A172 (cell line): ENCODE measurements at regions not wholly inside any gene's neighbourhood (a gene's known extent, or its start where the extent isn't known, plus 50 kb on each side); places are given as distances from the start of the nearest gene placed in this dataset.

ENCODE experiments used
- DNase-seq: peaks from one replicate; pipeline ENCODE4 v3.0.0-alpha.2; 2015; ENCODE audit warnings: low spot score

- no peak for DNase-seq
Observed at GRCh38 chr20:54272901-54273488, 65.1 kb downstream of the PFDN4 start.

- DNase-seq, result no peak
Observed at GRCh38 chr20:54275359-54276111, 67.6 kb downstream of the PFDN4 start.

- no peak for DNase-seq
Observed at GRCh38 chr20:54276577-54277169, 68.8 kb downstream of the PFDN4 start.

- no peak for DNase-seq
Observed at GRCh38 chr20:54278262-54278661, 70.4 kb downstream of the PFDN4 start.

GRCh38 chr20:54282625-54283024 lies 74.7 kb downstream of the PFDN4 start:
- no peak for DNase-seq

DNA sequence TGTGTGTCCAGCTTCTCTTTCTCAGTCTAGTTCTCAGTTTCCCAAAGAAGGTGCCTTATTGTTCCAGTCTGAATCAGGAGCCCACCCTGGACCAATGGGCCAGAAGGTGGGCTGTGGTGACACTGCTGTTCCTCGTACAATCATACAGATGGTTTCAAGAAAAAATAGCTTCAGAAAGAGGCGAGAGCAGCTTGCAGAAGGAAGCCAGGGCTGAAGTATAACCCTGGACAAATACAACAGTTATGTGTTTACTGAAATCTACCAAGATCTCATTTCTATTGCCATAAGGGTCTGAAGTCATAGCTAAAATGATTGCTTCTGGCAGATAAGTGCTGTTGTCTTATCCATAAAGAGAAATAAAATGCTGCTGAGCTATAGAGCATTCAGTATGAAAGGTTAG lies 75.4 kb downstream of the PFDN4 start:
- DNase-seq, result no peak

DNA sequence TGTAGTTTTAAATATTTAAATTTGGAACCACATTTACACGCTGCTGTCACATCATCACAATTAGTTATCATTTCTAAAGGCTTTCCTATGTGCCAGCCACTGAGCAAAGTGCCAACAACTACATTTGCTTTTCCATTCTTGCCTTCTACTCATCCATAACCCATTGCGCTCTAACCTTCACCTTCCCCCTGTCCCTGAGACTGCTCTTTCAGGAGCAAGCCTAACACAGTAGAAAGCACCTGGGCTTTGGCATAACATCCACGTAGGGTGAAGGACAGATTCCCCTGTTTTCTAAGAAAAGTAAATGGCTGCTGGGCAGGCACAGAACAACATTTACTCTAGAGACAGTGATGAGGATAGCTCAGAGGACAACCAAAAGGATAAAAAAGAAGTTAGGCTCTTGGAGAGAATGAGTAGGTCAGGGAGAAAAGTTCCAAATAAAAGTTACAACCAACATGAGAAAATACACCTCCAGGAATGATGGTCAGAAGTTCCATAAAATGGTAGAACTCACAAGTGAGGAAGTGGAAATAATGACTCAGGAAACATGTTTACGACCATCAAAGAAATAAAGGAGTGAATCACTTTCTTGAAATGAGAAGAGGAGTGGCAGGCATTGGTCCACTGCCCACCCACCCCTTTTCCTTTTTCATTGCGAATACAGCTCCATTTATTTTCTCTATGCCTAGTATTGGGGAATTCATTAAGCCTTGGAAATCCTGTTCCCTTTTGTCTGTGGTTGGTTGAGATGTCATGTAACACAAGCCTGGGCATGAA lies 77.2 kb downstream of the PFDN4 start:
- DNase-seq, result peak; percentile 13

- DNase-seq, result peak; percentile 39
Observed at GRCh38 chr20:54290636-54291035, 82.7 kb downstream of the PFDN4 start.

- no peak for DNase-seq
Observed at GRCh38 chr20:54291339-54292010, 83.6 kb downstream of the PFDN4 start.

- peak; percentile 30 for DNase-seq
Observed at GRCh38 chr20:54292185-54292584, 84.3 kb downstream of the PFDN4 start.

GRCh38 chr20:54293526-54293925 lies 85.6 kb downstream of the PFDN4 start:
- DNase-seq, result no peak

GRCh38 chr20:54294094-54294493 lies 86.2 kb downstream of the PFDN4 start:
- DNase-seq, result no peak

- no peak for DNase-seq
Observed at GRCh38 chr20:54295686-54296085, 87.8 kb downstream of the PFDN4 start.

DNA sequence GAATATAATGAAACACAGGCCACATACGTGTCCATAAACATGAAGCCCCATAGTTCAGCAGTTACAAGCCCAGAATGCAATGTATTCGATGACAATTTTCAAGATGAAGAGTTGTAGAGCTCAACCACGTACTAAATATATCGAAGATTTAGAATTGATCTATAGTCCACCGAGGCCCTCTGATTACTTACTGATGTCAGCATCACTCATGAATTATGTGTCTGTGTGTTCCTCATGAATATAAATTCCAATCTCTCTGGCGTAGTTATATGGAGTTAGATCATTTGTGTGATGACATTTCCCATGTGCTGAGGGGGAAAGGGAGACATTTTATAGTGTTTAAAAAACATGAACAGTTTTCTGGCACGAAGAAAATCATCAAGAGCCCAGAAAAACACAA lies 97.5 kb downstream of the PFDN4 start:
- no peak for DNase-seq

DNA sequence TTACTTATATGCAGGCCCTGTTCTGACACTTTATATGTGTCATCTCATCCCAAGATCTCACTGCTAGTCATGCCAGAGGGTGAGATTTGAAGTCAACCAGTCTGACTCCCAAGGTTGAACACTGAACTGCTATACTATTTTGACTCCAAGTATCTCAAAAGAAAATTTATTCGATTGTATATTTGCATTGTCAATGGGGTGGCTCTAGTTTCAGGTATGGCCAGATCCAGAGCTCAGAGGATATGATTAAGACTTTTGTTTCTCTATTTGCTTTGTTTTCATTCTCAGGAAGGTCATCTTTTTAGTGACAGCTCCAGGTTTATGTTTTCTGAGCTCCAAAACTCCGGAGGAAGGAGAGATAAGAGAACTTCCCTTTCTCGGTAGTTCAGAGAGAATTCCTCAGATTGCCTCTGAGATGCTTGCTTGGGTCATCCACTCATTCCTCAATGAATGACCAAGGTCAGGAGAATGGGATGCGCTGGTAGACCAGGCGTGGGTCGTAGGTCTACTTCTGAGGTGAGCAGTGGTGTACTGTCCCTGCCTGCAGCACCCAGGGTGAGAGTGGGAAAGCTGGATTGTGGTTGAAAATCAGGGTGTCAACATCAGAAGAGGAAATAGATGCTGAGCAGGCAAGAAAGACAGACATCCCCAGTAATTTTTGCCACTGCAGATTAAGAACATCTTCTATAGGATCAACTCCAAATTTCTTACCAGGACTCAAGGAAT lies 99.3 kb downstream of the PFDN4 start:
- no peak for DNase-seq

DNA sequence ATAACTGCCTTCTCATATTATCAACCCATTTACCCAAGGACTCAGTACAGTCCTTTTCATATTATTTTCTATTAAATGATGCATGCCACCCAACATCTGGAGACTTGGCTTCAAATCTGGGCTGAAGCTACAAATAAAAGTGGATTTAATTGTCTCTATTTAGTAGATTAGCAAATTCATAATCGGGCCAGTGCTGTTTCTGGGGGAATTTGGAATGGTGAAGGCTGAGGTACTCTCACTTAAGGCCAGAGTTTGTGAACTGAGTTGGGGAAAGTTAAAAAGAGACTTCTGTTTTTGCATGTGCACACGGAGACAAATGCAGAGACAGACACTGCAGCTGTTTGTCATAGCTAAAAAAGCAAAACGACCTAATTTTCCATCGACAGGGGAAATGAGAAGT lies 100.9 kb downstream of the PFDN4 start:
- no peak for DNase-seq

- DNase-seq, result no peak
Observed at GRCh38 chr20:54318892-54319291, 111.0 kb downstream of the PFDN4 start.

DNA sequence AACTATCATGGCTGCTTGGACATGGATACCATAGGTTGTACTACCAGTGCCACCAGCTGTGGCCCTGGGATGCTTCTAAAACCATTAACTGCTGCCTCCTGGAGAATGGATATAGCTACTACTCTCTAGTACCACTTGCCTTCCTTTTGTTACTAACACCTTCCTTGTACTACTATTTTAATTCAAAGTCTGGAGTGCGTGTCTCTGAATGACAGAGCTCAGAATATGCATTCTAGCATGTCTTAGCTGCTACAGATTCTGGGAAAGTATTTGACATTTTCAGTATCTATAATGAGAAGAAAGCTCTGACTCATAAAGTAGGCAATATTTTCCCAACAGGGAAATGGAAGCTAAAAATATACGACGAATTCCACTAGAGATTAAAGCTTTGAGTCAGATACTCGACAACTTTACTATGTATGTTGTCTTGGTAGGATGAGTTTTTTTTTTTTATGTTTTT lies 112.3 kb downstream of the PFDN4 start:
- peak; percentile 35 for DNase-seq

DNA sequence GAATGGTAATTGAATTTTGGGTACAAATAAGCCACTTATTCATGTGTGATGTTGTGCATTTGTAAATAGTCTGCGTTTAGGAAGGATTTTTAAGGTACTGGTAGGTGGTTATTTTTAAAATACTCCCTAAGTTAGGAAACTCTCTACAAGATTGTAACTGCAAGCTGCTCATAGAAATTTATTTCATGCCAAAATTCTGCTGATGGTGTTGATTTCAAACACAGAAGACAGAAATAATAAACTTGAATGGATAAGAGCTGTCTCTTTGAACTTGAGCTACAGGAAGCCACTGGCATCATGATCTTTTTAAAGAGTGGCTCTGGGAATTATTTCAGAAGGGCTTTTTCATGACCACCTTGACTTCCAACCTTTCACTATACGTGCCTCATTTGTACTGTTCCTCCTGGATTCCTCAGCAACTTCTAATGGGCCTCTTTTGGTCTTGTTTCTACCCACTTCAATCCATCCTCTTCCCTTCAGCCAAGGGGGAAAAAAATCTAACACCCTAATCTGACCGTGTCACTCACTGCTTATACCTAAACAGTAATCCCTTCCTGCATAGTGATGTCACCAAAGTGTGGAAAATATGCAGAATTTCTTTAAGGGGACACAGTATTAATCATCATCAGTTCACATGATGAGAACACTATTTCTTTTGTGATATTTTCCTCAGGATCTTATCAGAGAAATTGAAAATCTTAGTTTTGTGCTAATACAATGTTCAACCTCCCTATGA lies 113.6 kb downstream of the PFDN4 start:
- DNase-seq, result no peak

- peak; percentile 8 for DNase-seq
Observed at GRCh38 chr20:54323227-54323734, 115.4 kb downstream of the PFDN4 start.
